HG02852 (cell line): ENCODE measurements at regions not wholly inside any gene's neighbourhood (a gene's known extent, or its start where the extent isn't known, plus 50 kb on each side); places are given as distances from the start of the nearest gene placed in this dataset.

Experiments
- ATAC-seq: cut with Tn5 transposase; IDR thresholded peaks from one replicate; pipeline ENCODE4 v1.9.1; 2021; ENCODE audit warnings: mild to moderate bottlenecking, moderate library complexity; ENCODE audit not compliant: unreplicated experiment

GRCh38 chr2:196565106-196565765, 74.3 kb upstream of the CCDC150 start:
- no peak for ATAC-seq

- ATAC-seq, result no peak
Observed at GRCh38 chr2:196565982-196566381, 73.5 kb upstream of the CCDC150 start.

- ATAC-seq, result no peak
Observed at GRCh38 chr2:196566961-196567666, 72.4 kb upstream of the CCDC150 start.

DNA sequence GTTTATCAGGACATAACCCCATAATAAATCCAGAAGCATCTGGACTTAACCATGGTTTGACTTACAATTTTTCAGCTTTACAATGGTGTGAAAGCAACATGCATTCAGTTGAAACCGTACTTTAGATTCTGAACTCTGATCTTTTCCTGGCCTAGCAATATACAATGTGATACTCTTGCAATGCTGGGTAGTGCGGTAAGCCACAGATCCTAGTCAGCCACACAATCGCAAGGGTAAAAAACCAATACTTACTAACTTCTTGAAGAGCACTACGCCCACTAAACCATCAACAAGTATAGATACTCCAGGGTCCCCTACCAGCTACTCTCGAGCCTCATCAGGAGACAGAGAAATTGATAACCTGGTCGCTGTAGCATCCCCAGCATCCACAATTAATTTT, 71.0 kb upstream of the CCDC150 start:
- no peak for ATAC-seq

DNA sequence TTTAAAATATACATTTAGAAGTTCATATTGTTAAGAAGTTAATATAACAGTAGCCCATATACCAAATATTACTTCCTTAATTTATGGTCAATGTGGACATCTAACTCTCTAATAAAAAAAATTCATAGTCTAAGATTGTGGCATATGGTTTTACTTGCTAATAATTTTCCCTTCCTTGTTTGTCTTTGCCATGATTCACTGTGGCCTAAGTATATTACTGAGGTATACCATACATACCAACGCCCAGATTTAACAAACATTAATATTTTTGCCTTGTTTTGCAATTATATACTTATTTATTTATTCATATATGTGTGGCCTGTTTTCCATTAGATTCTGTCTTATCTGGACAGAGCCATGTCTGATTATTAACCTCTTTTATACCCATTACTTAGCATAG, 54.6 kb upstream of the CCDC150 start:
- ATAC-seq, result no peak

GRCh38 chr2:196586511-196586991, 53.0 kb upstream of the CCDC150 start:
- no peak for ATAC-seq

DNA sequence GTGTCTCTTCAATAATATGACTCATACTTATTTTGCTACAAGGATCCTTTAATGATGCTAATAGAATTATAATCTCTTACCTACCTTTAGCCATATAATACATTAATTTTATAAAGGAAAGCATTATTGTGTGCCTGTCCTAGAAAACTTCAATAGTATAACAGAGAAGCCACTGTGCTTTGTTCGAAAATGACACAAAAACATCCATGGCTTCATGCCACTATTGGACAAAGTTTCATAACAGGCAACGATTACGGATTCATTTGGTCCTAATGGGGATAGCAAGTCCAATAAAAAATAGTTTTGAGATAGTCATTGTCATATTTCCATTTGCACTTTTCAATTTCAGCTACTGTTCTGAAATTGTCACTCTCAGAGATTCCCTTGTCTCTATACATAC, 52.5 kb upstream of the CCDC150 start:
- ATAC-seq, result no peak

DNA sequence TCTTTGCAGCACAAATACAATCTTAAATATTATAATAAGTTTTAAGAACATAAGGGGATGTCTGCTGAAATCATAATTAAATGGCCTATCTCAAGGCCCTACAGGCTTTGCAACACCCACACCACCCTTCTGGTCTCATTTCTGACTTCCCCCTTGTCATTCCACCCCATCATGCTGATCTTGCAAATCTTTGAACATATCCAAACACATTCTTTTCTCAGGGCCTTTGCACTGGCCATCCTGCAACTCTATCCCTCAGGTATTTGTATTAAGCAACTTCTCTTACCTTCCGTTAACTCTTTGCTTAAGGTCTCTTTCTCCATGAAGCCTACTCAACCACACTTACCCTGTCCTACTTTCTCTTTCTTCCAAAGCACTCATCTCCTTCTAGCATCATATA, 51.8 kb upstream of the CCDC150 start:
- no peak for ATAC-seq

GRCh38 chr2:196589419-196589818, 50.1 kb upstream of the CCDC150 start:
- ATAC-seq, result no peak
